OCI-LY3 (cell line): ENCODE measurements at regions not wholly inside any gene's neighbourhood (a gene's known extent, or its start where the extent isn't known, plus 50 kb on each side); places are given as distances from the start of the nearest gene placed in this dataset.

Experiments
- EZH2phosphoT487 ChIP-seq: fragments of 200-600 bp; shearing (Covaris generic); IDR thresholded peaks from 2 replicates; pipeline ENCODE4 v1.6.1; 2018; ENCODE audit warnings: antibody characterized with exemption, mixed run types, low read depth
- TF ChIP-seq, protein P1 (sequence below): fragments of 200-600, 300-600 bp; sonication (generic); IDR thresholded peaks from 2 replicates; pipeline ENCODE4 v1.5.1; 2014; ENCODE audit warnings: antibody characterized with exemption, low read length, low read depth

DNA sequence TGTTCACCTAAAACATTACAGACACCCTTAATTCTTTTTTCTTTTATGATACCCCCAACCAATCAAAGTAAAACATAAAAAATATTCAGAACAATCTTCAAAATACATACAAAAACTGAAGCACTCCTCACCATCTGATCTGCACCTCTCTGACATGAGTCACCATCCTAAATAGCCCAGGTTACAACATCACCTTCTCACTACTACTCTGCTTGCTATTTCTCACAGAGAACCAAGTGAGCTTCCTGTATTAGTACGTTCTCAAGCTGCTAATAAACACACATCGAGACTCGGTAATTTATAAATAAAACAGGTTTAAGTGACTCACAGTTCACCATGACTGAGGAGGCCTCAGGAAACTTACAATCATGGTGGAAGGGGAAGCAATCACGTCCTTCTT lies 183.5 kb downstream of the CBLN2 start:
- TF ChIP-seq, protein P1, sequence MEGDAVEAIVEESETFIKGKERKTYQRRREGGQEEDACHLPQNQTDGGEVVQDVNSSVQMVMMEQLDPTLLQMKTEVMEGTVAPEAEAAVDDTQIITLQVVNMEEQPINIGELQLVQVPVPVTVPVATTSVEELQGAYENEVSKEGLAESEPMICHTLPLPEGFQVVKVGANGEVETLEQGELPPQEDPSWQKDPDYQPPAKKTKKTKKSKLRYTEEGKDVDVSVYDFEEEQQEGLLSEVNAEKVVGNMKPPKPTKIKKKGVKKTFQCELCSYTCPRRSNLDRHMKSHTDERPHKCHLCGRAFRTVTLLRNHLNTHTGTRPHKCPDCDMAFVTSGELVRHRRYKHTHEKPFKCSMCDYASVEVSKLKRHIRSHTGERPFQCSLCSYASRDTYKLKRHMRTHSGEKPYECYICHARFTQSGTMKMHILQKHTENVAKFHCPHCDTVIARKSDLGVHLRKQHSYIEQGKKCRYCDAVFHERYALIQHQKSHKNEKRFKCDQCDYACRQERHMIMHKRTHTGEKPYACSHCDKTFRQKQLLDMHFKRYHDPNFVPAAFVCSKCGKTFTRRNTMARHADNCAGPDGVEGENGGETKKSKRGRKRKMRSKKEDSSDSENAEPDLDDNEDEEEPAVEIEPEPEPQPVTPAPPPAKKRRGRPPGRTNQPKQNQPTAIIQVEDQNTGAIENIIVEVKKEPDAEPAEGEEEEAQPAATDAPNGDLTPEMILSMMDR = no peak
- no peak for TF ChIP-seq EZH2phosphoT487
